OCI-LY7 (cell line): ENCODE measurements at regions not wholly inside any gene's neighbourhood (a gene's known extent, or its start where the extent isn't known, plus 50 kb on each side); places are given as distances from the start of the nearest gene placed in this dataset.

Source experiments
- BruUV-seq: library from RNA; stranded (reverse); fragments of 400-500 nt; replicated peaks from 2 replicates; lab custom pipeline; 2021; lab: Mats Ljungman, UMichigan
- CTCF ChIA-PET: fragments of 300-600 bp; sonication (Branson Sonifier 250); formaldehyde crosslinking; loops from one replicate; lab custom pipeline; 2022; ENCODE audit warnings: antibody characterized with exemption; ENCODE audit not compliant: unreplicated experiment; lab: Charles Lee
- POLR2A ChIA-PET: fragments of 300-600 bp; sonication (Branson Sonifier 250); formaldehyde crosslinking; loops from one replicate; lab custom pipeline; 2022; ENCODE audit warnings: antibody characterized with exemption; lab: Charles Lee
- DNase-seq: peaks from one replicate; pipeline ENCODE4 v3.0.0-alpha.2; 2015; ENCODE audit warnings: low spot score
- H2AFZ ChIP-seq: fragments of 200-600 bp; sonication (generic), shearing (Covaris generic); 2 replicates; pipeline ENCODE4 v1.6.1; 2014; ENCODE audit warnings: mild to moderate bottlenecking, antibody characterized with exemption, low read length, moderate library complexity
- H3K27ac ChIP-seq: fragments of 200-600 bp; sonication (generic); 2 replicates; pipeline ENCODE4 v1.5.1; 2014; ENCODE audit warnings: mixed run types, low read depth, mild to moderate bottlenecking, moderate library complexity, low read length, inconsistent platforms; ENCODE audit not compliant: poor library complexity, severe bottlenecking
- H3K36me3 ChIP-seq: fragments of 200-600 bp; sonication (generic); 2 replicates; pipeline ENCODE4 v1.6.1; 2014; ENCODE audit warnings: mild to moderate bottlenecking, antibody characterized with exemption, low read length, moderate library complexity, mixed read lengths; ENCODE audit not compliant: insufficient read depth
- H3K4me1 ChIP-seq: fragments of 200-600 bp; sonication (generic); 2 replicates; pipeline ENCODE4 v1.5.1; 2014; ENCODE audit warnings: mild to moderate bottlenecking, low read length; ENCODE audit not compliant: insufficient read depth, poor library complexity, severe bottlenecking
- H3K4me2 ChIP-seq: fragments of 200-600 bp; sonication (generic); 2 replicates; pipeline ENCODE4 v1.6.1; 2014; ENCODE audit warnings: mild to moderate bottlenecking, low read length
- H3K4me3 ChIP-seq: fragments of 200-600 bp; sonication (generic); 2 replicates; pipeline ENCODE4 v1.5.1; 2014; ENCODE audit warnings: mild to moderate bottlenecking, low read depth, low read length; ENCODE audit not compliant: poor library complexity, severe bottlenecking
- H3K79me2 ChIP-seq: fragments of 200-600 bp; sonication (generic); 2 replicates; pipeline ENCODE4 v1.6.1; 2016; ENCODE audit warnings: low read depth, mild to moderate bottlenecking, low read length, moderate library complexity, mixed read lengths; ENCODE audit not compliant: insufficient read depth
- H3K9me2 ChIP-seq: fragments of 200-600 bp; sonication (generic); 2 replicates; pipeline ENCODE4 v1.6.1; 2016; ENCODE audit warnings: mild to moderate bottlenecking, low read length, mixed read lengths; ENCODE audit not compliant: insufficient read depth
- H3K9me3 ChIP-seq: fragments of 200-600 bp; sonication (generic); 2 replicates; pipeline ENCODE4 v1.6.1; 2014; ENCODE audit warnings: mild to moderate bottlenecking, mixed run types, low read length, mixed read lengths
- H4K20me1 ChIP-seq: fragments of 200-600 bp; sonication (generic); 2 replicates; pipeline ENCODE4 v1.6.1; 2014; ENCODE audit warnings: mild to moderate bottlenecking, antibody characterized with exemption, low read length, moderate library complexity, mixed read lengths; ENCODE audit not compliant: insufficient read depth
- CTCF ChIP-seq: fragments of 200-600 bp; sonication (generic); conservative IDR thresholded peaks from 2 replicates; pipeline ENCODE4 v1.5.1; 2014; ENCODE audit warnings: mild to moderate bottlenecking, antibody characterized with exemption, low read length, moderate library complexity, mixed read lengths
- EZH2phosphoT487 ChIP-seq: fragments of 200-600 bp; sonication (generic); IDR thresholded peaks from 2 replicates; pipeline ENCODE4 v1.6.1; 2018; ENCODE audit warnings: low read depth, borderline replicate concordance, mild to moderate bottlenecking, mixed run types, antibody characterized with exemption, low read length, moderate library complexity, mixed read lengths
- intact Hi-C: fragments of 100-400 bp; cut with micrococcal nuclease; formaldehyde crosslinking; loops from one replicate; pipeline ENCODE4 v1.10.0; 2022; ENCODE audit not compliant: unreplicated experiment

- no peak for DNase-seq
- H3K27ac ChIP-seq, result no peak overlapping the region
- no peaks in the 10 kb centered on the region for H3K9me2 ChIP-seq
- H3K36me3 ChIP-seq, result no peaks in the 10 kb centered on the region
- no peak overlapping the region for H3K4me2 ChIP-seq
- no peaks in the 10 kb centered on the region for H3K79me2 ChIP-seq
- H2AFZ ChIP-seq, result no peak overlapping the region
- H3K4me1 ChIP-seq, result no peaks in the 10 kb centered on the region
- CTCF ChIA-PET, result no interaction called here
- H3K9me3 ChIP-seq, result no peaks in the 10 kb centered on the region
- H3K4me3 ChIP-seq, result no peak overlapping the region
- no peaks in the 10 kb centered on the region for H4K20me1 ChIP-seq
- BruUV-seq, result no TSS peak
- POLR2A ChIA-PET, result no interaction called here
- TF ChIP-seq EZH2phosphoT487, result no peak
- no peak for TF ChIP-seq CTCF
- intact Hi-C loops, result no loop called here
Observed at GRCh38 chrX:140354431-140355120, 150.3 kb downstream of the SOX3 start.

DNA sequence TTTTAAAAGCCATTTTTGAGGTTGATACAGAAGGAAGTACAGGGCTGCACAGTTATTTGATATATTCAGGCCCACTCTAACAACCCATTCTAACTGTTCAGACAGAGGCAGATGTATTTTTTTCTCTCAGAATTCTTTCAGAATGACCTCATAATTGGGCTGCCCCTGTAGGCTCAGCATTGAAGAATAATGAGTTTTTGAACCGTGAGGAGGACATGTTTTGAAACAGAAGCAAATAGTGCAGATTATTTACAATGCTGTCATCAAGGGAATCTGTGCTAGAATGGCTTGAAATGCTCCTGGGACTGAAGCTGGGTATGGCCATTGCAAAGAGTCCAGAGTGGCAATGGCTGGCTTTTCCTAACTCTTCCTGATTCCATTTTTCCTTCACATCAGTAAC is 158.1 kb downstream of the SOX3 start:
- no peaks in the 10 kb centered on the region for H3K79me2 ChIP-seq
- POLR2A ChIA-PET, result no interaction called here
- TF ChIP-seq EZH2phosphoT487, result no peak
- no peak for TF ChIP-seq CTCF
- no peaks in the 10 kb centered on the region for H3K4me1 ChIP-seq
- no peak overlapping the region for H3K27ac ChIP-seq
- CTCF ChIA-PET, result no interaction called here
- intact Hi-C loops, result no loop called here
- no TSS peak for BruUV-seq
- no peaks in the 10 kb centered on the region for H3K9me3 ChIP-seq
- DNase-seq, result no peak
- H3K4me3 ChIP-seq, result no peak overlapping the region
- no peaks in the 10 kb centered on the region for H3K36me3 ChIP-seq
- H3K9me2 ChIP-seq, result no peaks in the 10 kb centered on the region
- H3K4me2 ChIP-seq, result no peak overlapping the region
- H4K20me1 ChIP-seq, result no peaks in the 10 kb centered on the region
- no peak overlapping the region for H2AFZ ChIP-seq

DNA sequence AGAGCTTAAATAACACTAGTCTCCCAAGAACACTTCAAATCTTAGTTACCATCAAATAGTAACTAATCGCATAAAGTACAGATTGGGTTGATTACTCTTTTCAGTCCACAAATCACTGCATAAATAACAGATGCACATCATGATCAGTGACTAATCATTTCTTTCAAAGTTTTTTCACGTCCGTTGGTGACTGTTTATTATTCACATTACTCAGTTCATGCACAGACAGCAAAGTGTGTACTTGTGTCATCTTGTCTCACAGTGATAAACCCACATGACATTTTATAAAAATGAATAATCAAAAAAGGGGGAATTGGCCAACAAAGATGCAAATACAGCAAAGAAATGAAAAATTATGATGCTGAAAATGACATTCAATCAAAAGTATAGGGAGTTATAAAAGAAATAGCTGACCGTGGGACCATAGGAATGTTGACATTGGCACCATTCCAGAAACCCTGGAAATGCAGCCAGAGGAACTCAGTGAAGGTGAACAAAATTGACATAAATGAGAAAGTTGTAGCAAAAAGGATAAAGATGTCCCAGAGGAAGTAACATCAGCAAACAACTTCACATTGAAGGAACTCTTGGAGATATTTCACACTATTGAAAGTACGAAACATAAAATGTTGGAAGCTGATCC is 161.5 kb downstream of the SOX3 start:
- Histone ChIP-seq H3K4me2 (no peak overlapping the region), H3K79me2 (no peaks in the 10 kb centered on the region), H4K20me1 (no peaks in the 10 kb centered on the region), H3K9me2 (no peaks in the 10 kb centered on the region), H3K36me3 (no peaks in the 10 kb centered on the region), H3K9me3 (no peaks in the 10 kb centered on the region), H3K27ac (no peak overlapping the region), H2AFZ (no peak overlapping the region), H3K4me1 (no peaks in the 10 kb centered on the region), H3K4me3 (no peak overlapping the region)
- intact Hi-C loops, result no loop called here
- CTCF ChIA-PET, result no interaction called here
- POLR2A ChIA-PET, result no interaction called here
- TF ChIP-seq EZH2phosphoT487 (no peak), CTCF (no peak)
- no peak for DNase-seq
- no TSS peak for BruUV-seq
